Activated CD8-positive, alpha-beta memory T cell treated with anti-CD3 and anti-CD28 coated beads, Interleukin-2, amount 10 ng/mL, durations not matched to agents 7 days and 5 days (primary cell): ENCODE measurements at regions not wholly inside any gene's neighbourhood (a gene's known extent, or its start where the extent isn't known, plus 50 kb on each side); places are given as distances from the start of the nearest gene placed in this dataset.

Experiments used
- ATAC-seq: fragments of 150-1000 bp; cut with Tn5 transposase; one replicate; pipeline ENCODE4 v1.10.0; 2021; ENCODE audit warnings: moderate library complexity
- CTCF ChIA-PET: fragments of 350-600 bp; sonication (Branson Sonifier 250); formaldehyde crosslinking; loops from one replicate; lab custom pipeline; 2021; ENCODE audit warnings: antibody characterized with exemption; lab: Charles Lee
- DNase-seq: peaks from one replicate; pipeline ENCODE4 v3.0.0-alpha.2; 2020
- H3K27ac Mint-ChIP-seq: one replicate; pipeline ENCODE4 v1.8.0; 2021; ENCODE audit warnings: mild to moderate bottlenecking, mixed read lengths
- H3K27me3 Mint-ChIP-seq: one replicate; pipeline ENCODE4 v1.8.0; 2021; ENCODE audit warnings: mixed read lengths
- H3K36me3 Mint-ChIP-seq: one replicate; pipeline ENCODE4 v1.8.0; 2021; ENCODE audit warnings: mild to moderate bottlenecking, mixed read lengths
- H3K4me1 Mint-ChIP-seq: one replicate; pipeline ENCODE4 v1.8.0; 2021; ENCODE audit warnings: mixed read lengths
- H3K4me3 Mint-ChIP-seq: one replicate; pipeline ENCODE4 v1.8.0; 2021; ENCODE audit warnings: mild to moderate bottlenecking, moderate library complexity, mixed read lengths
- H3K9me3 Mint-ChIP-seq: one replicate; pipeline ENCODE4 v1.8.0; 2022; ENCODE audit warnings: low read depth, mixed read lengths

DNA sequence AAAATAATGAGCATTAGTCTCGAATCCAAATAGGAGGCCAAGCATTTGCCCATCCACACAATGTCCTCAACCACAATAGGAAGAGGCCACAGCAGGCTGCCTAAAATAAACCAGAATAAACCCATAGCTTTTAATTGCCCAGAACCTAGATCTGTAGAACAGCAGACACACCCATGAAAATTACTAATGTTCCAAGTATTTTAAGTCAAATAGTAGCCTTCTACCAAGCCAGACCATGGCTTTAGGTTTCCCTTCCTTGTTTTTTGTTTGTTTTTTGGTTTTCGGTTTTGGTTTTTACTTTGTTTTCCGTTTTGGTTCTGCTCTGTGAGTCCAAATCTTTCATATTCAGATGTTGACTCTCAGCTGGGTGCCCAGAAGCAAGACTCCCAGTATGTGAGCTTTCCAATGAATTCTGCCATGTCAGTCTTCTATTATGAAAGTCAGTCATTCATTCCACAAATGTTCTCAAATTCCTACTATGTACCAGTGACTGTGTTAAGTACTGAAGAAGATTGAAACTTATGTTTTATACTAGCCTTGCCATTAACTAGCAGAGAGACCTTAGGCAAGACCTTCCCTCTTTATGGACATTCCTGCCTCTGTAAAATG is 57.8 kb upstream of the BOC start:
- Mint-ChIP-seq H3K4me1 (no peaks in the 10 kb centered on the region), H3K27me3 (peaks cover 2% of the 10 kb centered on the region), H3K36me3 (no peaks in the 10 kb centered on the region), H3K9me3 (no peaks in the 10 kb centered on the region), H3K27ac (no peak overlapping the region), H3K4me3 (no peak overlapping the region)
- ATAC-seq (no peak), DNase-seq (no peak)
- CTCF ChIA-PET: no interaction called here

GRCh38 chr3:113156816-113157333 is 54.5 kb upstream of the BOC start:
- H3K36me3 Mint-ChIP-seq: no peaks in the 10 kb centered on the region
- H3K4me3 Mint-ChIP-seq: no peak overlapping the region
- DNase-seq (no peak), ATAC-seq (no peak)
- no peak overlapping the region for H3K27ac Mint-ChIP-seq
- CTCF ChIA-PET: no interaction called here
- no peaks in the 10 kb centered on the region for H3K9me3 Mint-ChIP-seq
- peaks cover 6% of the 10 kb centered on the region for H3K27me3 Mint-ChIP-seq
- no peaks in the 10 kb centered on the region for H3K4me1 Mint-ChIP-seq

DNA sequence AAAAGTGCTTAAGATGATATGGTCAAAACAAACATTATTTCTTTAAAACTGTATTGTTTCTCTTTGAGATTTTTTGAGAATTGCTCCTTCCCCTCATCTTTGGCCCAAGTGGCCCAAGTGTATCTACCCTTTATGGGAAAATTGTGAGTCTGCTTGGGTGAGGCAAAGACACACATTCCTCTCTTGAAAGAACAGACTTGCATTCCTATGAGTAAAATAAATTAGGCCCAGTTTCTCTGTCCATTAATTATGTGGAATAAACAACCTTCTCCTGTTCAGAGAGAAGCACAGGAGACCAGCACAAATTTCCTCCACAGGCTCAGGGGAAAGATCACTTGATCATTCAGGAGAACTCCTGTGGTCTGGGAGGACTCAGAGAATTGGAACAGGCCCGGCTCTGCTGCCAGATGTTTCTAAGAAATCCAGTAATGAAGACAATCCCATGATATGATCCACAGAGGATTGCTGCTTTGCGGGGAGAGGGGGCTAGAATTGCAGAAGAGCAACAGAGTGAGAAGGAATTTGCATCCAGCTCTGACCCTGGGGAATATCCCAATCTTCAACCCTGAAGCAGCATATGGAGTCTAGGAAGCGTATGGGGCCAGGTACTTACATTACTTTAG is 53.8 kb upstream of the BOC start:
- Mint-ChIP-seq H3K36me3 (no peaks in the 10 kb centered on the region), H3K9me3 (no peaks in the 10 kb centered on the region), H3K4me3 (no peak overlapping the region), H3K27me3 (peaks cover 6% of the 10 kb centered on the region), H3K4me1 (no peaks in the 10 kb centered on the region), H3K27ac (no peak overlapping the region)
- no peak for DNase-seq
- no peak for ATAC-seq
- CTCF ChIA-PET: no interaction called here

- H3K9me3 Mint-ChIP-seq: no peaks in the 10 kb centered on the region
- H3K4me3 Mint-ChIP-seq: no peak overlapping the region
- DNase-seq (no peak), ATAC-seq (no peak)
- CTCF ChIA-PET: no interaction called here
- no peaks in the 10 kb centered on the region for H3K4me1 Mint-ChIP-seq
- H3K36me3 Mint-ChIP-seq: no peaks in the 10 kb centered on the region
- no peak overlapping the region for H3K27ac Mint-ChIP-seq
- H3K27me3 Mint-ChIP-seq: peaks cover 6% of the 10 kb centered on the region
Observed at GRCh38 chr3:113158171-113158570, 53.2 kb upstream of the BOC start.
